ENCODE measurements at regions not wholly inside any gene's neighbourhood (a gene's known extent, or its start where the extent isn't known, plus 50 kb on each side); places are given as distances from the start of the nearest gene placed in this dataset.

GRCh38 chr14:71646518-71646917, 285.7 kb upstream of the RGS6 start:
- TF ChIP-seq, protein P1, sequence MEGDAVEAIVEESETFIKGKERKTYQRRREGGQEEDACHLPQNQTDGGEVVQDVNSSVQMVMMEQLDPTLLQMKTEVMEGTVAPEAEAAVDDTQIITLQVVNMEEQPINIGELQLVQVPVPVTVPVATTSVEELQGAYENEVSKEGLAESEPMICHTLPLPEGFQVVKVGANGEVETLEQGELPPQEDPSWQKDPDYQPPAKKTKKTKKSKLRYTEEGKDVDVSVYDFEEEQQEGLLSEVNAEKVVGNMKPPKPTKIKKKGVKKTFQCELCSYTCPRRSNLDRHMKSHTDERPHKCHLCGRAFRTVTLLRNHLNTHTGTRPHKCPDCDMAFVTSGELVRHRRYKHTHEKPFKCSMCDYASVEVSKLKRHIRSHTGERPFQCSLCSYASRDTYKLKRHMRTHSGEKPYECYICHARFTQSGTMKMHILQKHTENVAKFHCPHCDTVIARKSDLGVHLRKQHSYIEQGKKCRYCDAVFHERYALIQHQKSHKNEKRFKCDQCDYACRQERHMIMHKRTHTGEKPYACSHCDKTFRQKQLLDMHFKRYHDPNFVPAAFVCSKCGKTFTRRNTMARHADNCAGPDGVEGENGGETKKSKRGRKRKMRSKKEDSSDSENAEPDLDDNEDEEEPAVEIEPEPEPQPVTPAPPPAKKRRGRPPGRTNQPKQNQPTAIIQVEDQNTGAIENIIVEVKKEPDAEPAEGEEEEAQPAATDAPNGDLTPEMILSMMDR (IDR thresholded peaks at IDR 0.05; ENCODE audit: low read depth, low read length), result no peak
- TF ChIP-seq POLR2A (IDR thresholded peaks at IDR 0.05; ENCODE audit: extremely low read depth, insufficient read length), result no peak
- TF ChIP-seq MAX (IDR thresholded peaks at IDR 0.05; ENCODE audit: low read depth, low read length), result no peak

Data from NB4 (cell line).